ENCODE measurements at regions not wholly inside any gene's neighbourhood (a gene's known extent, or its start where the extent isn't known, plus 50 kb on each side); places are given as distances from the start of the nearest gene placed in this dataset.

- POLR2A ChIA-PET: no interaction called here
- CTCF ChIA-PET: no interaction called here
- peaks cover 10% of the 10 kb centered on the region for H3K27me3 Mint-ChIP-seq
Measured at GRCh38 chr7:55314967-55315366, 50.2 kb upstream of the LANCL2 start.

More at GRCh38 chr7:55314967-55315366, 50.2 kb upstream of the LANCL2 start:
- TF ChIP-seq, protein P1, sequence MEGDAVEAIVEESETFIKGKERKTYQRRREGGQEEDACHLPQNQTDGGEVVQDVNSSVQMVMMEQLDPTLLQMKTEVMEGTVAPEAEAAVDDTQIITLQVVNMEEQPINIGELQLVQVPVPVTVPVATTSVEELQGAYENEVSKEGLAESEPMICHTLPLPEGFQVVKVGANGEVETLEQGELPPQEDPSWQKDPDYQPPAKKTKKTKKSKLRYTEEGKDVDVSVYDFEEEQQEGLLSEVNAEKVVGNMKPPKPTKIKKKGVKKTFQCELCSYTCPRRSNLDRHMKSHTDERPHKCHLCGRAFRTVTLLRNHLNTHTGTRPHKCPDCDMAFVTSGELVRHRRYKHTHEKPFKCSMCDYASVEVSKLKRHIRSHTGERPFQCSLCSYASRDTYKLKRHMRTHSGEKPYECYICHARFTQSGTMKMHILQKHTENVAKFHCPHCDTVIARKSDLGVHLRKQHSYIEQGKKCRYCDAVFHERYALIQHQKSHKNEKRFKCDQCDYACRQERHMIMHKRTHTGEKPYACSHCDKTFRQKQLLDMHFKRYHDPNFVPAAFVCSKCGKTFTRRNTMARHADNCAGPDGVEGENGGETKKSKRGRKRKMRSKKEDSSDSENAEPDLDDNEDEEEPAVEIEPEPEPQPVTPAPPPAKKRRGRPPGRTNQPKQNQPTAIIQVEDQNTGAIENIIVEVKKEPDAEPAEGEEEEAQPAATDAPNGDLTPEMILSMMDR (IDR thresholded peaks at IDR 0.05): no peak
- ATAC-seq (ENCODE audit: low read depth) (no peak), DNase-seq (no peak)
- intact Hi-C loops (cut with micrococcal nuclease): no loop called here
- Mint-ChIP-seq H3K4me1 (no peaks in the 10 kb centered on the region), H3K27ac (no peak overlapping the region), H3K9me3 (peaks cover 5% of the 10 kb centered on the region), H3K36me3 (ENCODE audit: low read depth) (no peaks in the 10 kb centered on the region), H3K4me3 (no peak overlapping the region)
